HL-60 (cell line): ENCODE measurements at regions not wholly inside any gene's neighbourhood (a gene's known extent, or its start where the extent isn't known, plus 50 kb on each side); places are given as distances from the start of the nearest gene placed in this dataset.

Experiments
- CTCF ChIP-seq: IDR thresholded peaks from one replicate; pipeline ENCODE4 v1.5.1; 2011; ENCODE audit warnings: low read length, control low read depth, inconsistent platforms; ENCODE audit not compliant: insufficient read depth
- GABPA ChIP-seq: IDR thresholded peaks from 2 replicates; pipeline ENCODE4 v1.6.1; 2012; ENCODE audit warnings: low read depth
- POLR2AphosphoS5 ChIP-seq: IDR thresholded peaks from 2 replicates; pipeline ENCODE4 v1.6.1; 2012; ENCODE audit warnings: low read depth
- REST ChIP-seq: IDR thresholded peaks from 2 replicates; pipeline ENCODE4 v1.6.1; 2012; ENCODE audit warnings: low read depth; ENCODE audit not compliant: insufficient replicate concordance
- SPI1 ChIP-seq: IDR thresholded peaks from 2 replicates; pipeline ENCODE4 v1.6.1; 2012; ENCODE audit warnings: low read depth, mild to moderate bottlenecking, borderline replicate concordance

GRCh38 chr9:80946496-80947170 is 742.7 kb downstream of the TLE1 start:
- no peak for TF ChIP-seq CTCF
- TF ChIP-seq REST = no peak
- TF ChIP-seq POLR2AphosphoS5 = no peak
- no peak for TF ChIP-seq SPI1
- no peak for TF ChIP-seq GABPA
